NCI-H1436 (cell line): ENCODE measurements at regions not wholly inside any gene's neighbourhood (a gene's known extent, or its start where the extent isn't known, plus 50 kb on each side); places are given as distances from the start of the nearest gene placed in this dataset.
"Not testable (repeated sequence)": the region's sequence is repeated elsewhere in the genome, so short reads cannot be mapped to it uniquely, and the experiment has no call there.

ENCODE experiments used
- DNase-seq: peaks from one replicate; lab custom pipeline; 2025; lab: John Stamatoyannopoulos, UW

GRCh38 chr2:166743482-166743881, 144.8 kb upstream of the XIRP2 start:
- not testable (repeated sequence) for DNase-seq

GRCh38 chr2:166727095-166727494, 161.2 kb upstream of the XIRP2 start:
- no peak for DNase-seq

GRCh38 chr2:166725927-166726924, 162.1 kb upstream of the XIRP2 start:
- DNase-seq: no peak

- DNase-seq: no peak
These were observed 171.3 kb upstream of the XIRP2 start for GRCh38 chr2:166716968-166717367.

GRCh38 chr2:166700079-166700478, 188.2 kb upstream of the XIRP2 start:
- DNase-seq: no peak

- no peak for DNase-seq
These were observed 193.1 kb upstream of the XIRP2 start for GRCh38 chr2:166695154-166695553.

GRCh38 chr2:166686057-166686456, 192.0 kb upstream of the SCN7A start:
- not testable (repeated sequence) for DNase-seq

- DNase-seq: no peak
These were observed 183.9 kb upstream of the SCN7A start for GRCh38 chr2:166677996-166678395.

GRCh38 chr2:166676716-166677115, 182.7 kb upstream of the SCN7A start:
- no peak for DNase-seq

GRCh38 chr2:166675553-166675952, 181.5 kb upstream of the SCN7A start:
- DNase-seq: no peak

- no peak for DNase-seq
These were observed 179.9 kb upstream of the SCN7A start for GRCh38 chr2:166673986-166674385.

- no peak for DNase-seq
These were observed 177.8 kb upstream of the SCN7A start for GRCh38 chr2:166671801-166672200.

- no peak for DNase-seq
These were observed 177.2 kb upstream of the SCN7A start for GRCh38 chr2:166671235-166671634.

- DNase-seq: no peak
These were observed 172.2 kb upstream of the SCN7A start for GRCh38 chr2:166665991-166666940.

GRCh38 chr2:166661824-166662223, 167.8 kb upstream of the SCN7A start:
- DNase-seq: no peak

GRCh38 chr2:166661391-166661790, 167.3 kb upstream of the SCN7A start:
- no peak for DNase-seq

- DNase-seq: no peak
These were observed 164.9 kb upstream of the SCN7A start for GRCh38 chr2:166658901-166659300.

GRCh38 chr2:166653185-166653813, 159.2 kb upstream of the SCN7A start:
- peak; percentile 71 for DNase-seq

GRCh38 chr2:166651991-166652390, 157.9 kb upstream of the SCN7A start:
- no peak for DNase-seq

GRCh38 chr2:166651080-166651675, 157.1 kb upstream of the SCN7A start:
- no peak for DNase-seq

- no peak for DNase-seq
These were observed 153.9 kb upstream of the SCN7A start for GRCh38 chr2:166647935-166648334.

GRCh38 chr2:166643980-166644379, 149.9 kb upstream of the SCN7A start:
- no peak for DNase-seq
